DND-41 (cell line): ENCODE measurements at regions not wholly inside any gene's neighbourhood (a gene's known extent, or its start where the extent isn't known, plus 50 kb on each side); places are given as distances from the start of the nearest gene placed in this dataset.

ENCODE experiments used
- CTCF ChIP-seq: IDR thresholded peaks from 2 replicates; pipeline ENCODE4 v1.5.1; 2012; ENCODE audit warnings: borderline replicate concordance, low read length, moderate library complexity, mild to moderate bottlenecking; ENCODE audit not compliant: poor library complexity, severe bottlenecking; ENCODE audit errors: extremely low read depth
- EZH2 ChIP-seq: IDR thresholded peaks from 3 replicates; pipeline ENCODE4 v1.6.1; 2012; ENCODE audit warnings: borderline replicate concordance, low read depth, mild to moderate bottlenecking, moderate library complexity, low read length, inconsistent platforms; ENCODE audit not compliant: severe bottlenecking

DNA sequence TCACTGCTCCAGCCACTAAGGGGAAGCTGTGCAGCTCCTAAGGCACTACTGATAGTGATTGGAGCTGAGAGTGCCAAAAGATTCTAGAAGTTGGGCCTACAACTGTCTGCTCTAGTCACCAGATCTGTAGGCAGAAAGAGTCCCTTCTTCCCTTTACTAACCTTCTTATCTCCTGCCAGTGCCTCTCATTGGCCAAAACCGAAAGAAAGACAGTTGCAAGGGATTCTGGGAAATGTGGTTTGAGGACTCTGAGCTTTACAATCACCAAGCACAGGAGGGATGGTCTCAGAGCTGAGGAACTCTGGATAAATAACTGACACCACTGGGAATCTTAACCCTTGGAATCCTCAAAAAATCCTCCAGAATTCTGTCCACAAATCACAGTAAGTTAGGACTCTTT, 615.8 kb downstream of the CCSER2 start:
- no peak for TF ChIP-seq CTCF
- no peak for TF ChIP-seq EZH2
